GM10266 (cell line): ENCODE measurements at regions not wholly inside any gene's neighbourhood (a gene's known extent, or its start where the extent isn't known, plus 50 kb on each side); places are given as distances from the start of the nearest gene placed in this dataset.

Experiments
- DNase-seq: peaks from one replicate; pipeline ENCODE4 v3.0.0; 2012; ENCODE audit errors: extremely low spot score
- TF ChIP-seq, protein P1 (sequence below): IDR thresholded peaks from 2 replicates; pipeline ENCODE4 v1.5.1; 2012; ENCODE audit warnings: mild to moderate bottlenecking, low read depth; ENCODE audit not compliant: control insufficient read depth, insufficient read depth; ENCODE audit errors: missing control alignments

DNA sequence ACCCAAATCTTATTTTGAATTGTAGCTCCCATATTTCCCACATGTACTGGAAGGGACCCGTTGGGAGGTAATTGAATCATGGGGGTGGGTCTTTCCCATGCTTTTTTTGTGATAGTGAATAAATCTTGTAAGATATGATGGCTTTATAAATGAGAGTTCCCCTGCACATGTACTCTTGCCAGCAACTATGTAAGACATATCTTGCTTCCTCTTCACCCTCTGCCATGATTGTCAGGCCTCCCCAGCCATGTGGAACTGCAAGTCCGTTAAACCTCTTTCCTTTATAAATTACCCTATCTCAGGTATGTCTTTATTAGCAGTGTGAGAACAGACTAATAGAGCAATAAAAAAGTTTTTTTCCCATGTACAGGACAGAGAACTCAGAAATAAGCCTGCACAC lies 468.4 kb upstream of the SPHKAP start:
- no peak for DNase-seq
- TF ChIP-seq, protein P1, sequence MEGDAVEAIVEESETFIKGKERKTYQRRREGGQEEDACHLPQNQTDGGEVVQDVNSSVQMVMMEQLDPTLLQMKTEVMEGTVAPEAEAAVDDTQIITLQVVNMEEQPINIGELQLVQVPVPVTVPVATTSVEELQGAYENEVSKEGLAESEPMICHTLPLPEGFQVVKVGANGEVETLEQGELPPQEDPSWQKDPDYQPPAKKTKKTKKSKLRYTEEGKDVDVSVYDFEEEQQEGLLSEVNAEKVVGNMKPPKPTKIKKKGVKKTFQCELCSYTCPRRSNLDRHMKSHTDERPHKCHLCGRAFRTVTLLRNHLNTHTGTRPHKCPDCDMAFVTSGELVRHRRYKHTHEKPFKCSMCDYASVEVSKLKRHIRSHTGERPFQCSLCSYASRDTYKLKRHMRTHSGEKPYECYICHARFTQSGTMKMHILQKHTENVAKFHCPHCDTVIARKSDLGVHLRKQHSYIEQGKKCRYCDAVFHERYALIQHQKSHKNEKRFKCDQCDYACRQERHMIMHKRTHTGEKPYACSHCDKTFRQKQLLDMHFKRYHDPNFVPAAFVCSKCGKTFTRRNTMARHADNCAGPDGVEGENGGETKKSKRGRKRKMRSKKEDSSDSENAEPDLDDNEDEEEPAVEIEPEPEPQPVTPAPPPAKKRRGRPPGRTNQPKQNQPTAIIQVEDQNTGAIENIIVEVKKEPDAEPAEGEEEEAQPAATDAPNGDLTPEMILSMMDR: no peak

DNA sequence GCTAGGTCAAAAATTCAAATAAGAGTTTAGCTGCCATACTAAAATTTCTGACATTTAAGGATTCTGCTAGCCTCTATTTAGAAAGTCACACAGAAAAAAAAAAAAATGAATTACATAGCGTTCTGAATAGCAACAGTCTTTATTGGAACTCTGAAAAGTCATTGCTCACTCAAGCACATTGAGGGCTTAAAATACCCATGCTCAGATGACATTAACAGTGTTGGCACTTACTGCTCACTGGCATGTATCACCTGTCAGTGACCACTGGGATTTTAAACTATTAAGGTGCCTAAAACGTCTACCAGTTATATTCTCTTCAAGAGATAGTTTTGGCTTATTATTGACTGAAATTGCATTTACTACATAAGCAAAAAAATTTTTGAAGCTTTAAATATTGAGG lies 468.0 kb upstream of the SPHKAP start:
- DNase-seq: no peak
- TF ChIP-seq, protein P1: no peak

DNA sequence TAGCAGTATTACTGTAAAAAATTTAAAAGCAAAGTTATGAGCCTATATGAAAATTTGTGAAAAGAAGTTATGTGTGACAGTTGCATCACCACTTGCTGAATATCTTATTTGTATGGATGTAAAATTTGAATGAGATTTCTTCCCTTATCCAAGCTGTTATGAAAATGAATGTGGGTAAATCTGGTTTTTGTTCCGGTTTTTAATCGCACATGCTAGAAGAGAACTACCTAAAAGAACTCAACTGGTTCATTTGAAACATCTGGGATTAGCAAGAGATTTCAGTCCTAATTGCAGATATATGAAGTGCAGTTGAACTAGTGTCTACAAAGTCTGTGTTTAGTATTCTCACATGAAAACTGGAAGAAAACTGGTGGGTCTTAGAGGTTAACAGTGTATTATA lies 467.1 kb upstream of the SPHKAP start:
- DNase-seq: no peak
- TF ChIP-seq, protein P1: no peak

DNA sequence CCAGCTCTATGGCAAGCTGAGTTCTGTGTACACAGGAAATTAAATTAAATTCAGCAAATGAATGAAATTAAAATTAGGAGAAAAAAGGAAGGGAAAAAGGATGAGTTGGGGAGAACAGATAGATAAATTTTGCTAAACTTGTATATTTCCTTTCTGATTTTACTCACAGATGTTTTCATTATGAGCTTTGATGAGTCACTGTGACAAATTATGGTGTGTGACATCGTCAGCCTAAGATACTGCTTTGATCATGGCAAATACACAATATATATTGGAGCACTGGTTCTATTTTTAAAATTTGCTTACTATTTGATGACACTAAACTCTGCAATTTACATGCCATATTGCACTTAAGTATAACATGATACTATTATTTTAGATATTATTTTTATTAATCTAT lies 464.6 kb upstream of the SPHKAP start:
- TF ChIP-seq, protein P1: no peak
- DNase-seq: no peak

DNA sequence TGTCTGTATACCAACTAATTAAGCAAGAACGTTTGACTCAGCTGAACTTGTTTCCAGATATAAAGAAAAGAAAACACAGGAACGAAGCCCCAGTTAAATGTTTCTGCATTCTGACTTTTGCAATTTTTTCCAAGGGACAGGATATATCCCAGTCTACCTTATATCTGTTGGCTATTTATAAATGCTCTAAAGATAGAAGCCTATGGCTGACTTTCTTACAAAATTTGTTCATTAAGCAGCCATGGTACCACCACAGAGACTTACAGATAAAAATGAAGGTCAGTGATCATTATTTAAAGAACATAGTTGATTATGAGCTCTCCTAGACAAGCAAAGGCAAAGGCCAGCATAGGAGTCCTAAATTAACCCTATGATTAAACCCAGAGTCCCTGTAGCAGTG lies 462.7 kb upstream of the SPHKAP start:
- TF ChIP-seq, protein P1: no peak
- DNase-seq: no peak

DNA sequence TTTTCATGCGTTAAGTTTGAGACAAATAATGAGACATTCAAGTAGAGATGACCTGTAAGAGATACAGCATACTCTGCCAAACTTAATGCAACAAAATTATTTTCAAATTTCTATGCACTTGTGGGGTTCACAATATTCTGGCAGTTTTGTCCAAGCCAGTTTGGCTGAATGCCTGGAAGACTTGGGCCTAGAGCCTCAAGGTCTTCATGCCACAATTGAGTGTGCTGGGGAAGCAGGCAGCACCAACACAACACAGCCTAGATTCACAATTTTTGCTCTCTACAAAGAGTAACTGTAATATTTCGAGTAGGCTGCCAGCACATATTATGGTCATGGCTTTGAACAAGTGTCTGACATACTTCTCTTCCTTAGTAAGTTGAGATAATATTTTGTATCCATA lies 461.4 kb upstream of the SPHKAP start:
- no peak for DNase-seq
- TF ChIP-seq, protein P1: no peak

DNA sequence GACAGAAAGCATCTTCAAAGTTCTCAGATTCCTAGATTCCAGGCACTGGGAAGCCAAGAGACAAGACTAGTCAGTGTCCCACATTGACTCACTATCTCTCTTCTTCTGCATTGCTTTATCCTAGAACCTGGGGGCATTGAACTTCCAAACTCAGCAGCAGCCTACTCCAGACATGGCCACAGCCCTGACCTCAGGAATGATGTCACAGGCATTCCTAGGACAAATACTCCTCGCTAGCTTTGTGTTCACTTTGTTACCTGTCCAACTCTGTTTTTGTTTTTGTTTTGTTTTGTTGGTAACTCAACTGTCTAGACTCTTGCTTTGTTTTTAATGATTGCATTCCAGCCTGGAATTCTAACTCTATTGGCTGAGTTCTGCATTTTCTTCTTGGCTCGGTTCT lies 449.3 kb upstream of the SPHKAP start:
- no peak for DNase-seq
- TF ChIP-seq, protein P1: no peak
